ENCODE measurements at regions not wholly inside any gene's neighbourhood (a gene's known extent, or its start where the extent isn't known, plus 50 kb on each side); places are given as distances from the start of the nearest gene placed in this dataset.

- DNase-seq, result no peak
- Histone ChIP-seq H3K4ac (ENCODE audit: low read depth, low read length) (no peak overlapping the region), H3K4me3 (ENCODE audit: low read depth, low read length) (no peak overlapping the region), H3K27ac (ENCODE audit: low read depth, low read length) (no peak overlapping the region), H3K18ac (ENCODE audit: low read length) (no peak overlapping the region), H3K79me1 (ENCODE audit: low read length) (peaks cover 10% of the 10 kb centered on the region), H3K27me3 (ENCODE audit: insufficient read depth, low read length) (no peaks in the 10 kb centered on the region), H2BK120ac (ENCODE audit: insufficient read depth, low read length, poor library complexity) (no peak overlapping the region), H3K9me3 (ENCODE audit: insufficient read depth, low read depth, low read length) (no peaks in the 10 kb centered on the region), H3K9ac (ENCODE audit: low read length) (no peak overlapping the region), H2AFZ (ENCODE audit: insufficient read depth, low read length, poor library complexity) (no peak overlapping the region), H3K36me3 (ENCODE audit: control insufficient read depth in 1 of 2, insufficient read depth in 2 of 2, low read length in 2 of 2) (no peaks in the 10 kb centered on the region), H3K79me2 (ENCODE audit: control insufficient read depth, insufficient read depth, low read length, poor library complexity) (no peaks in the 10 kb centered on the region), H4K12ac (ENCODE audit: low read depth, low read length) (no peak overlapping the region), H3K4me2 (ENCODE audit: low read length) (no peak overlapping the region), H2AK5ac (ENCODE audit: low read length) (no peak overlapping the region), H2BK12ac (ENCODE audit: low read length) (no peak overlapping the region), H2BK5ac (ENCODE audit: low read depth, low read length, poor library complexity) (no peak overlapping the region), H3K4me1 (ENCODE audit: control insufficient read depth in 1 of 2, insufficient read depth in 2 of 2, low read length in 2 of 2) (peaks cover 7 to 12% of the 10 kb centered on the region in 2 experiments), H3K23ac (ENCODE audit: low read length) (no peak overlapping the region), H4K8ac (ENCODE audit: low read depth, low read length) (no peak overlapping the region), H3K14ac (ENCODE audit: low read length) (no peak overlapping the region), H4K91ac (ENCODE audit: low read depth, low read length) (no peak overlapping the region)
- WGBS (ENCODE audit: extremely low coverage, insufficient coverage, insufficient read length), result no CpG with 5 or more reads among the region's 5 CpGs
Observed at GRCh38 chr1:221376286-221376685, 365.6 kb downstream of the DUSP10 start.

- no peak overlapping the region for H2BK12ac ChIP-seq (ENCODE audit: low read length)
- no peak overlapping the region for H2AFZ ChIP-seq (ENCODE audit: insufficient read depth, low read length, poor library complexity)
- no peak overlapping the region for H2BK5ac ChIP-seq (ENCODE audit: low read depth, low read length, poor library complexity)
- H2AK5ac ChIP-seq (ENCODE audit: low read length), result no peak overlapping the region
- no peak for DNase-seq
- no peak overlapping the region for H4K8ac ChIP-seq (ENCODE audit: low read depth, low read length)
- H3K27ac ChIP-seq (ENCODE audit: low read depth, low read length), result no peak overlapping the region
- H3K27me3 ChIP-seq (ENCODE audit: insufficient read depth, low read length), result no peaks in the 10 kb centered on the region
- H3K4me2 ChIP-seq (ENCODE audit: low read length), result no peak overlapping the region
- no peaks in the 10 kb centered on the region for H3K4me1 ChIP-seq (ENCODE audit: control insufficient read depth in 1 of 2, insufficient read depth in 2 of 2, low read length in 2 of 2)
- H3K9me3 ChIP-seq (ENCODE audit: insufficient read depth, low read depth, low read length), result no peaks in the 10 kb centered on the region
- H4K91ac ChIP-seq (ENCODE audit: low read depth, low read length), result no peak overlapping the region
- H2BK120ac ChIP-seq (ENCODE audit: insufficient read depth, low read length, poor library complexity), result no peak overlapping the region
- H3K36me3 ChIP-seq (ENCODE audit: control insufficient read depth in 1 of 2, insufficient read depth in 2 of 2, low read length in 2 of 2), result no peaks in the 10 kb centered on the region
- H3K79me2 ChIP-seq (ENCODE audit: control insufficient read depth, insufficient read depth, low read length, poor library complexity), result no peaks in the 10 kb centered on the region
- H3K4me3 ChIP-seq (ENCODE audit: low read depth, low read length), result no peak overlapping the region
- H3K14ac ChIP-seq (ENCODE audit: low read length), result no peak overlapping the region
- H3K23ac ChIP-seq (ENCODE audit: low read length), result no peak overlapping the region
- no peak overlapping the region for H3K4ac ChIP-seq (ENCODE audit: low read depth, low read length)
- H3K79me1 ChIP-seq (ENCODE audit: low read length), result no peaks in the 10 kb centered on the region
- no peak overlapping the region for H4K12ac ChIP-seq (ENCODE audit: low read depth, low read length)
- WGBS (ENCODE audit: extremely low coverage, insufficient coverage, insufficient read length), result no CpG with 5 or more reads among the region's 3 CpGs
- H3K18ac ChIP-seq (ENCODE audit: low read length), result no peak overlapping the region
- no peak overlapping the region for H3K9ac ChIP-seq (ENCODE audit: low read length)
Observed at GRCh38 chr1:221381910-221382623, 359.8 kb downstream of the DUSP10 start.

- no peaks in the 10 kb centered on the region for H3K79me2 ChIP-seq (ENCODE audit: control insufficient read depth, insufficient read depth, low read length, poor library complexity)
- no peak overlapping the region for H2AFZ ChIP-seq (ENCODE audit: insufficient read depth, low read length, poor library complexity)
- no peaks in the 10 kb centered on the region for H3K27me3 ChIP-seq (ENCODE audit: insufficient read depth, low read length)
- H3K4ac ChIP-seq (ENCODE audit: low read depth, low read length), result no peak overlapping the region
- H4K12ac ChIP-seq (ENCODE audit: low read depth, low read length), result no peak overlapping the region
- H3K4me2 ChIP-seq (ENCODE audit: low read length), result no peak overlapping the region
- H3K79me1 ChIP-seq (ENCODE audit: low read length), result no peaks in the 10 kb centered on the region
- H2BK12ac ChIP-seq (ENCODE audit: low read length), result no peak overlapping the region
- H3K4me1 ChIP-seq (ENCODE audit: control insufficient read depth in 1 of 2, insufficient read depth in 2 of 2, low read length in 2 of 2), result peaks cover 3 to 4% of the 10 kb centered on the region in 2 experiments
- H3K4me3 ChIP-seq (ENCODE audit: low read depth, low read length), result no peak overlapping the region
- no peaks in the 10 kb centered on the region for H3K36me3 ChIP-seq (ENCODE audit: control insufficient read depth in 1 of 2, insufficient read depth in 2 of 2, low read length in 2 of 2)
- no peak overlapping the region for H4K91ac ChIP-seq (ENCODE audit: low read depth, low read length)
- H2AK5ac ChIP-seq (ENCODE audit: low read length), result no peak overlapping the region
- no peak for DNase-seq
- no peak overlapping the region for H3K18ac ChIP-seq (ENCODE audit: low read length)
- no peak overlapping the region for H4K8ac ChIP-seq (ENCODE audit: low read depth, low read length)
- no peak overlapping the region for H2BK5ac ChIP-seq (ENCODE audit: low read depth, low read length, poor library complexity)
- H3K9ac ChIP-seq (ENCODE audit: low read length), result no peak overlapping the region
- WGBS (ENCODE audit: extremely low coverage, insufficient coverage, insufficient read length), result no CpG with 5 or more reads among the region's 1 CpG
- no peak overlapping the region for H3K23ac ChIP-seq (ENCODE audit: low read length)
- H2BK120ac ChIP-seq (ENCODE audit: insufficient read depth, low read length, poor library complexity), result no peak overlapping the region
- H3K14ac ChIP-seq (ENCODE audit: low read length), result no peak overlapping the region
- no peak overlapping the region for H3K27ac ChIP-seq (ENCODE audit: low read depth, low read length)
- no peaks in the 10 kb centered on the region for H3K9me3 ChIP-seq (ENCODE audit: insufficient read depth, low read depth, low read length)
Observed at GRCh38 chr1:221392453-221392852, 349.4 kb downstream of the DUSP10 start.

- WGBS (ENCODE audit: extremely low coverage, insufficient coverage, insufficient read length), result no CpG with 5 or more reads among the region's 6 CpGs
- H2BK120ac ChIP-seq (ENCODE audit: insufficient read depth, low read length, poor library complexity), result no peak overlapping the region
- H3K23ac ChIP-seq (ENCODE audit: low read length), result no peak overlapping the region
- no peak overlapping the region for H3K4me2 ChIP-seq (ENCODE audit: low read length)
- no peak overlapping the region for H3K9ac ChIP-seq (ENCODE audit: low read length)
- no peaks in the 10 kb centered on the region for H3K79me1 ChIP-seq (ENCODE audit: low read length)
- no peaks in the 10 kb centered on the region for H3K9me3 ChIP-seq (ENCODE audit: insufficient read depth, low read depth, low read length)
- H4K8ac ChIP-seq (ENCODE audit: low read depth, low read length), result no peak overlapping the region
- H3K79me2 ChIP-seq (ENCODE audit: control insufficient read depth, insufficient read depth, low read length, poor library complexity), result no peaks in the 10 kb centered on the region
- peaks cover 5 to 7% of the 10 kb centered on the region in 2 experiments for H3K4me1 ChIP-seq (ENCODE audit: control insufficient read depth in 1 of 2, insufficient read depth in 2 of 2, low read length in 2 of 2)
- H3K4ac ChIP-seq (ENCODE audit: low read depth, low read length), result no peak overlapping the region
- H2BK5ac ChIP-seq (ENCODE audit: low read depth, low read length, poor library complexity), result no peak overlapping the region
- H2AFZ ChIP-seq (ENCODE audit: insufficient read depth, low read length, poor library complexity), result no peak overlapping the region
- H2BK12ac ChIP-seq (ENCODE audit: low read length), result no peak overlapping the region
- H3K4me3 ChIP-seq (ENCODE audit: low read depth, low read length), result no peak overlapping the region
- H3K14ac ChIP-seq (ENCODE audit: low read length), result no peak overlapping the region
- no peak for DNase-seq
- no peak overlapping the region for H4K12ac ChIP-seq (ENCODE audit: low read depth, low read length)
- no peak overlapping the region for H3K18ac ChIP-seq (ENCODE audit: low read length)
- no peaks in the 10 kb centered on the region for H3K36me3 ChIP-seq (ENCODE audit: control insufficient read depth in 1 of 2, insufficient read depth in 2 of 2, low read length in 2 of 2)
- no peak overlapping the region for H2AK5ac ChIP-seq (ENCODE audit: low read length)
- no peak overlapping the region for H3K27ac ChIP-seq (ENCODE audit: low read depth, low read length)
- H4K91ac ChIP-seq (ENCODE audit: low read depth, low read length), result no peak overlapping the region
- H3K27me3 ChIP-seq (ENCODE audit: insufficient read depth, low read length), result no peaks in the 10 kb centered on the region
Observed at GRCh38 chr1:221394011-221394544, 347.8 kb downstream of the DUSP10 start.

Measured in trophoblast cell (in vitro differentiated cells and primary cell).